Stimulated activated CD4-positive, alpha-beta T cell treated with anti-CD3 and anti-CD28 coated beads, Interleukin-4, amount 100 ng/mL, for 48 hours (primary cell): ENCODE measurements at regions not wholly inside any gene's neighbourhood (a gene's known extent, or its start where the extent isn't known, plus 50 kb on each side); places are given as distances from the start of the nearest gene placed in this dataset.

ENCODE experiments used
- DNase-seq, 2 donors: peaks; one replicate each; pipeline ENCODE4 v3.0.0-alpha.2; 2020; ENCODE audit warnings: low read depth in 2 of 2

DNA sequence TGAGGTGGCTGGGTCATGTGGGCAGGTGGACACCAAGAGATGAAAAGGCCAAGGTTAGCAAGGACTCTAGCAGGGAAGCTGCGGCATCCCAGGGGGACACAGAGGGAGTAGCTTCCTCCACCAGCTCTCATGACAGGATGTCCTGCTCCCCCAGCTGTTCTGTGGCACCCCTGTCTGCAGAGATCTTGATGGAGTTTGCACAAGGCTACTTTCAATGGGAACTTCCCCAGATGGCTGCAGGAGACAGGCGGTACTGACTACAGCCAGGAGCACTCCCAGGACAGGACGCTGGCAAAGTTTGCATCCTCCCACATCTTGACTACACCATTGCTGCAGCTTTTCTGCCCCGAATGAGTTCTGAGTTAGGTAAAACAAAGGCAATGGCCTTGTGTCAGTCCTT lies 312.8 kb downstream of the TLE4 start:
- DNase-seq: no peak

DNA sequence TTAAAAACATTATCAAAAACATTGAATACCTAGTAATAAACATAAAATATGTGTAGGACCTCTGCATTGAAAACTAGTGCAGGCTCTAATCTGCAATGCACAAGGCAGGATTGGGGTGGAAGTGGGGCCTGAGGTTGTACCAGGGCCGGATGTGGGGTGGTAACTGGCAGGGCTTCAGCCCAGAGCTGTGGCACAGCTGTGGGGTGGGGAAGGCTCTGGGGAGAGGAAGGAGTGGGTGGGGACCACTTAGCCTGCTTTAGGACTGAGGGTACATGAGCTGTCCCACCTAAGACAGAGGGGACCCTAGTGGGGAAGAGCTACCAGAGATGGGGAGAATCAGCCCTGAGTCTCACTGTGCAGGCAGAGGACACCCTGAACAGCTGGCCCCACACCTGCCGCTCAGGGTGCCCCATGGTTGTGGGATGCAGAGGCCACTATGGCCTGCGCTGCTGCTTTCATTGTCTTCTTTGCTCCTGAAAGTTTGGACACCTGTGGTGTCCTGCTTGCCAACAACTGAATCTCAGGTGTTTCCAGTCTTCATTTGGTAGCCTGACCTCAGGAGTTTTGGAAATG lies 311.4 kb downstream of the TLE4 start:
- no peak for DNase-seq

DNA sequence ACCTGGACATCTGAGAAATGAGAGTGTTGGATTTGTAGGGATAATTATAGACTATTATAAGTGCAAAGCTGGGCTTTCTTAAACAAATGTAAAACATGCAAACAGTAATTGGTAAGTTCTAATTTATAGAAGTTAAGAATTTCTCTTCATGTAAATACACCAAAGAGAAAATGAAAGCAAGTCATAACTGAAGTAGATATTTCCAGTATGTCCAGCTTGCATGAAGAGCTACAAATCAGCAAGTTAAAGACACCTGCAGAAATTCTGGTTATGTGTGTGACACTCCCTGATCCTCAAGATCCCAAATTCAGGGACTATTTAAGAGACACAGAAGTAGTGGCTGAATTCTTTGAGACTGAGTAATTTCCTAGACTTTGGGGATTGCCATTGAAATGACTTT lies 308.9 kb downstream of the TLE4 start:
- DNase-seq: no peak

DNA sequence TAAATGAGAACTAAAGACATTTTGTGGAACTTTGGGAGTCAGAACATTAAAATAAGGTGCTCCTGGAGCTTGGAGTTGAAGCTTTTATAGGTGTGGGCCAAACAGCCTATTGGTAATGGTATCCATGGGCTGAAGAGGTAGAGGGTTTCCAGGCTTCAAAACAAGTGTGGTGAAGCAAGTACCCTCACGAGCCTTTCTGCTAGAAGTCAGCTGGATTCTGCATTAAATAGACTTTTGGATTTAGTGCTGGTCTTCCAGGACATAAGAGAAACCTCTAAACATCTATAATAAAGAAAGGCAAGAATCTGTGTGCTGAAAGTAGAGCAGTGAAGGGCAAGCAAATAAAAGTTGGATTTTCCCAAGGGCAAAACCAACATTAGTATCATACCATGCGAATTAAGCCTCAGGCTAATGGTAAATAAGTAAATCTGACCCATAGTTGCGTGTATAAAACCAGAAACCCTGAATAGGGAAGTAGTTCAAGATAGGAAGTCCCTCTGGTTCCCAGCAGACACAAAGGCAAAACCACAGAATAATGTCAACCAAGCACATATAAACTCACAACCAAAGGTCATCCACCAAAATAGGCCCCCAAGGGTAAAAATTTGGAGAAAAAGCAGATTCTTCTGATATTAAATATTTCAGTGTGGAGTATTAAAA lies 306.3 kb downstream of the TLE4 start:
- DNase-seq: no peak

DNA sequence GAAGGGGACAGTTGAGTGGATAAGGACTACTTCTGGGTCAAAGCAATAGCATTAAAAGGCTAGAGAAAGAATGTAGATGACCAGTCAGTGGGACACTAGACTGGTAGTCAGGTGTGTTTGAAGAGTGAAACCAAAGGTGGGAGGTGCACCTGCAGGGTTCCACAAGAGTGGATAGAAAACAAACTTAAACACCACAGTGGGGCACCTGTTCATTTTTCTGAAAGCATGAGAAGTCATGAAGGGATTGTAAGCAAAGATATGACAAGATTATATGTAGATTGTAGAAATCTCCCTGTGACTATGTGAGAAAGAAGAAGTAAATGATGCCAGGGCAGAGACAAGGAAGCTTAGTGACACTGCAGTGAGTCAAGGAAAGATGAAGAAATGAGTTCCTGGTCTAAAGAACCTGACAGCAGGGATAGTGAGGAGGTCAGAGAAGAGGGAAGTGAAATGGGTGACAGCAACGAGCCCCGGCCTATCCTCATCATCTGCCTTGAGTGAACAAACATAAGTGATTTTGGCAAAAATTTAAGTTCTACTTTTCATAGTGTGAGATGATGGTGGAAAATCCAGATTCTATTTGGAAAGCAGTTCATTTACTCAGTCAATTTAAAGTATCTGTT lies 296.9 kb downstream of the TLE4 start:
- no peak for DNase-seq

DNA sequence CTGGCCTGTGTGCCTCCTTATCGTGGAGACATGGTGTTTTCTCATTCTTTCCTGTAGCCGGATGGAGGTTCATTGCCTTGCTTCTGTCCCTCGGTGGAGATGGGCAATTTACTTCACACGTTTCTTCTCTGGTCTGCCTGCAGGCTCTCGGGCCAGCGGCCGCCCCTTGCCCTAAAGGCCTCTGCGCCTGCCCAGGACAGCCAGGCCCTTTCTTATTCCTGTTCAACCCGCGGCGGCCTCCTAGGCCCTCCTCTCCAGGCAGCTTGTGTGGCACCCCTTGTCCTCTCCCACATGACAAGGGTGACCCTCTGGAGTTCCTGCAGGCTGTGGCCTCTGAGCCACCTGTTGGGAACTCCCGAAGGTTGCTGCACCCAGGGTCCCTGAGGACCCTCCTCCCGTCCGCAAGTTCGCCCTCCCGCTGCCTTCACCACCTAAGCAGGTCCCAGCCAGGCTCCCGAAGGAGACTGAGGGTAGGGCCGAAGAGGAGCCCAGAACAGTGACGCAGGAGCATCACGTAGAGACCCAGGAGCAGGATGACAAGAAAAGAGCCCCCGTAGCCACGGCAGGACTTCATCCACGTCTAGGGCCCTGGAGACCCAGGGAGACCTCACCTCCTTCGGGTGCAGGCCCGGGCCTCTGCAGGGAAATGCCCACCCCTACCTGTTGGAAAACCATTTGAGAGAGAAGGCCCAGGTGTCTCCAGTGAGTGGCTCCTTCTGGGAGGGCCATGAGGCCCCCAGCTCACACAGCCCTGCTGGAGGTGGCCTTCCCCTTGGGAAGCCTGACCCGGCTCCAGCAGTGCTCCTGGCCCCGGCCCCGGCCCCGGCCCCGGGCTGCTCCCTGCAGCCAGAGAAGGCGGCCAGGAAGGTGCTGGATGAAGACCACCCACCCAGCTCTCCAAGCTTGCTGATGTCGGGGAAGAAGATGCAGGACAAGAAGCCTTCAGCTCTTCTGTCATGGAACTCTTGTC lies 291.4 kb downstream of the TLE4 start:
- no peak for DNase-seq

DNA sequence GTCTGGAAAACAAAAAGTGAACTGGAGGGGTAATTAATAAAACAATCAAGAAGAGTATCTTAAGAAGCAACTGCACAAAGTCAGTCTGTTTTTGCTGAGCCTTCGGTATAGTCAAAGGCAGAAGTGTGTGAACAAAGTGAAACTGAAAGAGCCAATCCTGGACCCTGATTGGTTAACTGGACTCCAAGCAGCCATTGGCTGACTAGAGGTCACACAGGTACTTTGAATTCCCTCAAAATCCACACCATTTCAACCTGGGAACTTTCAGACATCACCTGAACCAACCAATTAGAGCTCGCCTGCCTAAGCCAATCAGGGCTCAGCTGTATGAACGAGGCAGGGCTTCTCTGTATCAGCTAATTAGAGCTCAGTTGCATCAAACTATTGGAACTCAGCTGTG lies 286.7 kb downstream of the TLE4 start:
- DNase-seq: no peak

DNA sequence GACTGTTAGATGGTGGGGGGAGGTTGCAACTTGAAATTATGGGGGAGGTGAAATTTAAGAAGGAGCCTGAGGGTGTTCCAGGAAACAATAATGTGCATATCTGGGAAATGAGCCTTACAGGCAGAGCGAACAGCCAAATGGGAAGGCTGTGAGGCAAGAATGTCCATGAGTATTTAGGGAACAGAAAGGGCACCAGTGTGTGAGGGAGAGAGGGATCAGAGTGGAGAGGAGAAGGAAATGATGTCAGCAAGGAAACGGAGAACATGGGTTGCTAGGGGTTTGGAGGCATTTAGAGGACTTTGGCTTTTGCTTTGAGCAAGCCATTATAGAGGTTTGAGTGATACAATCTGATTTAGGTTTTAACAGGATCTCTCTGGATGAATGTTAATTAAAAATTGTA lies 285.4 kb downstream of the TLE4 start:
- no peak for DNase-seq

DNA sequence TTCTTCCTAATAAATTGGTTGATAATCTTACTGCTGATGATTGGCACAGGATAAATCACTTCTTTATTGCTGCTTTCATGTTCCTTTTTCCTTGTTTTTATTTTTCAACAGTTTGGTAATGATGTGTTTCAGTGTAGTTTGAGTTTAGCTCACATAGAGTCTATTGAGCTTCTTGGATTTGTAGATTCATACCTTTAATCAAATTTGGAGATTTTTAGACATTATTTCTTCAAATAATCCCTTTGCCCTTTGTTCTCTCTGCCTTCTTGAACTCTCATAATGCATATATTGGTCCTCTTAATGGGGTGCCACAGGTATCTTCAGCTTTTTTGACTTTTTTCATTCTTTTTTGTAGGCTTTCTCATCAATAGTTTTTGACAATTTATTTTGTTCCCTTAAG lies 275.3 kb downstream of the TLE4 start:
- DNase-seq: no peak

DNA sequence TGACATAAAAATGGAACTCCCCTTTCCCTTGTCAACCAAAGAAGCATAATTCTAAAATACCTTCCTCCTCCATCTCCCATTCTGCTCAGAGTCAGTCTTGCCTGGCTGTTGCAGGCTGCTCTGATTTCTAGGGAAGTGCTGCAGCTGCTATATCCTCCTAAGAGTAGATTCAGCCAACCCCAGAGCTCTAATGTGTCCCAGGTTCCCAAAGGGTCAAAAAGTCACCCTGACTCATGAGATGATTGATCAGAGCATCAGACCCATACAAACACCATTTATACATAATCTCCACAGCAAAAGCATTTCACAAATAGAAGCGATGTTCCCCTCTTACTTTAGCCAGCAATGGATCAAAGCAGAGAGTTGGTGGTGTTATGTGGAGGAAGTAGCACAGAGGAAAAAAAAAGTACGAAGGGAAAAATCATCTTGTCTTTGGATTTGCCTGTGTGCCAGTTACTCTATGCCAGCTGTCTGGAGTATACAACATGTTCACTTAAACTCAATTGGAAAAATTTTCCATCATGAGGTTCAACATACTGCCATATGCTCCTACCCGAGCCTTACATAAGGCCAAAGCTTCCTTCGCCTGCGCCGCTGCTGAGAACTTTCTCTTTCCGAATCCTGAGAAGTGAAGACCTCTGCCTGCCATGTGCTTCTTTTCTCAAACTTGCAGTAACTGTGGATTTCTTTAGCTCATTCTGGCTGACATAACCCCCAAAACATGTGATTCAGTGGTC lies 258.0 kb downstream of the TLE4 start:
- no peak for DNase-seq

DNA sequence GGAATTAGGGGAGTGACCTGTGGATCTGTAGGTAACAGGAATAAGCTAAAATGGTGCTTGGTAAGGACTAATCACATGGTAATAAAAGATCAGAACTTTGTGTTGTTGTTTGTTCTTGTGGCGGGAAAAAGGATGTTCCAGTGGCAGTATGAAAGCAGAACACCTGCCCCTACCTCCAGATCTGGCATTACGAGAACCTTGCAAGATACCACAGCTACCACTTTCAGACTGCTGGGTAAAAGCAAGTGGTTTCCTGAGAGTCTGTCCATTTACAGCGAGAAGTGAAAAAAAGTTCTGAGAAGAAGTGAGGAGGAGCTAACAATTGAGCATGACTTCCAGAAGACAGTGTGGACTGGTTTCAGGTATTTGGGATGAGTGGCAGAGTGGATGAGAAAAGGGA lies 252.5 kb downstream of the TLE4 start:
- no peak for DNase-seq

DNA sequence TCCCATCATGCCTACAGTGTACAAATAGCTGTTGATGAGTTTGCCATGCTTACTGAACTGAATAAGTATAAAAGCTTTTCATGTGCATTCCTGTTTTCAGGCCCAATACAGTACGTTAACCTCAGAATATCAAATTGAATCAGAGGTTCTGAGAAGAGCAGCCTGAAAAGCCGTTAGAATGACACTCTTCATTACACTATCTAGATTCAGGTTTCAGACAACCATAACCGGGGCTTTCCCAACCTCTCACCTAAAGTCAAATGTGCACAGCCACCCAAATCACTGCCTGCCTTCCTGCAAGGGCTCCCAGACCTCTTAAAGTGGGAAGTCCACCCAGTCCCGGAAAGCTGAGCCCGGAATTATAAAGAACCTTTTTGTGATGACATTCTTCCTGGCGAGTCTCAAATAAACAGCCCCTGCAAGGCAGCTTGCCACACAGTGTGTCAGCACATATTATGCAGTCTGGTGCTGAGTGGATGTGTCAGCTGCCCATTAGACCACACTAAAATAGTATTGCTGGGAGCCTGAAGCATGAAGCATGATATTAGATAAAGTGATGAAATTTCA lies 245.8 kb downstream of the TLE4 start:
- peak in 1 of 2 donors; percentile 3 for DNase-seq

DNA sequence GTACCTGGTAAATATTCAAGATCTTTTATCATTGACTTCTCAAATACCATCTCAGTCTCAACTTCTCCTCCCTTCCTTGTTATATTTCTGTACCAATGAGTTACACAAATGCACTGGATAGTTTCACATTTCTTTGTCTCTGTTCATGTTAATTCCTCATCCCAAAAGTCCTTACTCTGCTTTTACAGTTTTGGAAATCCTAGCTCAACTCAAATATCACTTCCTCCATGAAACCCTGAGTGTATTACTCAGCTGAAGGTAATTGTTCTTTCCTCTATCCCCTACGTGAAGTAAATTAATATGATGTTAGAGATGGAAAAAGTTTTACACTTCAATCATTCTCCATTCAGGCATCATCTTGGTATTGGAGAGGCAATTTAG lies 241.5 kb downstream of the TLE4 start:
- DNase-seq: no peak

DNA sequence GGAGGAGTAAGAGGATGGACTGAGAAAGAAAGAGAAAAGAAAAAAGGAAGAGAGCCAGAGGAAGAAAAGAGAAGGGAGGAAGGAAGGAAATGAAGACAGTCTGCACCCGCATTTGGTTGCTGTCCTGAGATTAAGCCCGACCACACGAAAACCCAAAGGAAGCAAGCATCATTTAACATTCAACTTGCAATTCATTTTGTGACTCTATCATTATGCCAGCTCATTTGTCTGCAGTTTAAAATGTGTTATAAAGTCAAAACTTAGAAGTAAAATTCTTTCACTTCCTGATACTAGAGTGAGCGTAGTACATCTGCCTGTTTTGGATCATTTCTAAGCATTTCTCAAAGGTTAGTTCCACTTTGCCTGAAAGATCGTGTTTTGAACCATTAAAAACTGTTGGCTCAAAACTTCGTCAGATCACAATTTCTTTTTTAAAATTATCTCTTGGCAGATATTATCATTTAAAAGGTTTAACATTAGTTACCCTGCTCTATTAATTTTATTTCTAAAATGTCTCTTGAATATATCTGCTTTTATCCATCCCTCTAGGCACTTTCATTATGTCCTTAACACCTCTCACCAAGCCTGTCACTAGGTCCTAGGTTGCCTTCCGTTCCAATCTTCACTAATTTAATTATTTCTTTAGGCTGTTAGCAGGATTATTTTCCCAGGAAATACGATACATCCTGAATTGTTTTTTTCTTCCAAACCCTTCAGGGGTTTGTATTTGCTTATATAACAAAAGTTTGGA lies 240.9 kb downstream of the TLE4 start:
- no peak for DNase-seq

DNA sequence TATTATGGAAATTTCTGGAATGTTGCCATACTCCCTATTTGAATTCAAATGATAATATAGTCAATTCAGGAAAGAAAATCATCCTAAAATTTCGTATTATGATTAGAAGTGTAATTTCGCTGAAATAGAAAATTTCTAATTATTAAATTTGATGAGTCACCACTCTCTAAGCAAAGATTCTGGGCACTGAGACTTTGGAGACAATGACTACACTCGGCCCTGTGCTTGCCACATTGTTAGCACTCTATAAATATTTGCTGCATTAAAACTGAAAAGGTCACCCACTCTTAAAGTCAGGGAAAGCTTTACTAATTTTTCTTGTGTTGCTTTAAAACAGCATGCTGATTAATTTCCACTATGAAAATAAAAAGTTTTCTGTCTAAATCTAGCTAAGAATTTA lies 240.3 kb downstream of the TLE4 start:
- no peak for DNase-seq

DNA sequence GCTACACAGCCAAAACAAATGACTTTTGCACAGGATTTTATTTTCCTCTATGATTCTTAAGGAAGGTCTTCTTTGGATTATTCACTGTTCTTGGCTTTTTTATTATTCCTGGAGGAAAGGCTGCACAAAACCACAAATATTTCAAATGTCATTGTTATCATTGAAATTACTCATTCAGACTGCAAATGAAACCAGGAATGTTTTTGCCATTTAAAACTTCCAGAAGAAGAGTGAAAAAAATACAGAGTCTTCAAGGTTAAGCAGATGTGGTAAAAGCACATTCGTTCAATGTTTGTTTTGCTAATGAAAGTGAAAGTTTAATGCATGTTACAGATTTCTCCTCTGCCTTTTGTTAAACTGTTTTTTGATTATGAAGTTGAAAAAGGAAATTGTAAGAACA lies 238.2 kb downstream of the TLE4 start:
- DNase-seq: no peak

DNA sequence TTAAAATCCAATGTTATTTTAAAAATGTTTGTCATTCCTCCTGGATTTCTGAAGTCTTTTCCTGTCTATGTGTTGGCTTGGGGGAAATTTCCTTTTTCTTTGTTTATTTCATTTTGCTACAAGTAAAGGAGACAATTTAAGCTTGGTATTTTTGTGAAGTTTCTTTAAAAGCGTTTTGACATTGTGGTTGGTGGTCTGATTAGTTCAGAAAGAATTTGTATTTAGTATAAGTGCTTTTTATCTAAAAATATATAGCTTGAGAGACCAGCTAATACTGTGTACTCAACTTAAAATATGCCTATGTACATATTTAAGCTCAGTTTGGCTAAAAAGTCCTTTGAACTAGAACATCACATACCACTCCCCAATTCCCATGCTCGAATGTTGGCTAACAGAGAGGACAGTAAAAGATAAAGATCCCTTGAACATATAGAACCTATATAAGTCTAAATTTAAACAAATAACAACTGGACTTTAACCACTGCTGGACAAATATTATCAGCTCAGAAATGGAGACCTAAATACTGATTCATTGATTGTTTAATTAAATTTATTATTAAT lies 237.6 kb downstream of the TLE4 start:
- no peak for DNase-seq

DNA sequence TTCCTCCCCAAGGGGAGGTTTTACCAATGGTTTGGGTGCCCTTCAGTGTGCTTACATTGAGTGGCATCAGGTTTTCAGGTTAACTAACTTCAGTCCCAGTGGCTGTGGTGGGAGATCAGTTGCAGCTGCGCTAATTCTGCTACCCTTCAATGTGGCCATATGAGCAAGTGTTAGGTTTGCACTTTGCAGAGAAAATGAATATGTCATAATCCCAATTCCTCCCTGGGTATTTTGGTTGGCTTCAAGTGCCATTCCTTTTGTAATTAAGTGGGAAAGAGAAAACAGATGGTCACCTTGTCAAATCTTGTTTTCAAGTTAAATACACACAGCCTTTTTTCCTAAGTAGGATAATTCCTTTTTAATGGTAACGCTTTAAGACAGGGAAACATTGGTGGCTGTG lies 236.2 kb downstream of the TLE4 start:
- DNase-seq: no peak

DNA sequence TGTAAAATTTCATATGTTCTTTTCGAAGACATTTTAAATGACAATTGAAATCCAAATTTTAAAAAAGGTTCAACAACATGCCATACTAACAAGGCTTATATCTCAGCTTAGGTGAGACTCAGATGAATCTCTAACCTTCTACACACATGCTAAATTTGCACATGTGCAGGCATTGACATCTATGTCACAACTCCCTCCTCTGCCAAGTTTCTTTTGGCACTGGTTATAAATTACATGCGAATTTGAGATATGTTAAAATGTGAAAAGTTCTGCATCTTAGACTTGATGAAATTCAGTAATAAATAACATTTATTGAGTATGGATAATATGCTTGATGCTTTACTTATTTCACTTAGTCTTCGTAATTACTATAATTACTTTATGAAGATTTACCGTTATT lies 234.3 kb downstream of the TLE4 start:
- no peak for DNase-seq

DNA sequence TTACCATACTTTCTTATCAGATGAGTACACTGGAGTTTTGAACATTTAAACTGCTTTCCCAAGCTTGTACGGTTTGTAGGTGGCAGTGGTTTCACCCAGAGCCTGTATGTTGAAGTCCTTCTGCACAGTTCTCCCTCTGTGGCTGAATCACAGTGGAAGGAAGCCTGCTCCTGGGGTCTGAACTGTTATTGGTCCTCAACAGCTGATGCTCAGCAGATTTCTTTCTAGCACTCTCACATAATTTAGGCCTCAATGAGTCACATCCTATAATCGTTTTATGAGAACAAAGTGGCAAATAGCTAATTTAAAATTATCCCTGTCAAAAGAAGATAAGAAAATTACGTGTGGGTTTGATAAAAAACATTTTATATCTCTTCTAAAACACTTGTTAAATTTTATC lies 229.7 kb downstream of the TLE4 start:
- no peak for DNase-seq
